Left cardiac atrium (tissue), 4 donors: ENCODE measurements at regions not wholly inside any gene's neighbourhood (a gene's known extent, or its start where the extent isn't known, plus 50 kb on each side); places are given as distances from the start of the nearest gene placed in this dataset.
"Not testable (repeated sequence)": the region's sequence is repeated elsewhere in the genome, so short reads cannot be mapped to it uniquely, and the experiment has no call there.

Source experiments
- ATAC-seq, 2 donors: fragments of 200-7000 bp; cut with Tn5 transposase; one replicate each; pipeline ENCODE4 v1.9.1; 2020; ENCODE audit warnings: mild to moderate bottlenecking in 2 of 2, moderate library complexity in 2 of 2
- DNase-seq: peaks from one replicate; pipeline ENCODE4 v3.0.0-alpha.2; 2020
- intact Hi-C, 2 donors: fragments of 100-400 bp; cut with DNase I; formaldehyde crosslinking; loops; one replicate each; pipeline versions ENCODE4 v1.14.1 to v1.15.1; 2022 to 2023
- donor health status: DM: no; HTN: yes; CAD: no.
- donor health status: DM: no; HTN: yes; CAD: no; lungs with severe emphysema.
- donor health status: DM: yes; HTN: yes; CAD: no.
- donor health status: Dilated cardiomyopathy.

DNA sequence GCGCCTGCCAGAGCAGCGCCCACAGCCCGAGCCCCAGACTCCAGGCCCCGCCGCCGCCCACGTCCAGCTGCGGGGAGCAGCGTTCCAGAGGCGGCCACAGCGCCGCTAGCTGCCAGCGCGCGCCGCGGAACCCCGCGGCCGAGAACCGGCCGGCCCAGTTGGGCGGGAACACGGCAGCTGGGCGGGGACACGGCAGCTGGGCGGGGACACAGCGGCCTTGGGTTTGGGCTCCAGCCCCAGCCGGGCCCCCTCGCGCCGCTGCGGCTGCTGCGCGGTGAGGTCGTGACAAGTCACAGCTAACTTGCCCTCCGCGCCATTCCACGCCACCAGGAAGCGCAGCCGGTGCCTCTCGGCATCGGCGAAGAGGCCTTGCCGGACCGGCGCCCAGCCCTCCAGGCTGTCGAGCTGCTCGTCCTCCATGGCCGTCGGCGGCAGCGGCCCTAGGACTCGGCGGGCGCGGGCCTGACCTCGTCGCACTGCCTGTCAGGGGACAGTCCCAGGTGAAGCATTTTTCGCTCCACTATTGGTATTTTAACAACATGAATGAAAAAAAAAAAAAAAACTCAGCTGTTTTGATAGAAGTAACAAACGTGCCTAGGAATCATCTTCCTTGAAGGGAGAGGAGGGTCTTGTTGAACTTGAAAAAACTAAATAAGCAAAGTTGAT is 56.6 kb upstream of the GOLGA8N start:
- peak; percentile 31 for DNase-seq
- peak; percentile 99 for ATAC-seq
- intact Hi-C loops = not testable (repeated sequence)

GRCh38 chr15:32536057-32536493 is 57.2 kb upstream of the GOLGA8N start:
- peak; percentile 49 to 67 for ATAC-seq
- intact Hi-C loops, DNase-seq: not testable (repeated sequence)

- intact Hi-C loops, ATAC-seq, DNase-seq: not testable (repeated sequence)
These were observed 57.9 kb upstream of the GOLGA8N start for GRCh38 chr15:32535150-32535898.

DNA sequence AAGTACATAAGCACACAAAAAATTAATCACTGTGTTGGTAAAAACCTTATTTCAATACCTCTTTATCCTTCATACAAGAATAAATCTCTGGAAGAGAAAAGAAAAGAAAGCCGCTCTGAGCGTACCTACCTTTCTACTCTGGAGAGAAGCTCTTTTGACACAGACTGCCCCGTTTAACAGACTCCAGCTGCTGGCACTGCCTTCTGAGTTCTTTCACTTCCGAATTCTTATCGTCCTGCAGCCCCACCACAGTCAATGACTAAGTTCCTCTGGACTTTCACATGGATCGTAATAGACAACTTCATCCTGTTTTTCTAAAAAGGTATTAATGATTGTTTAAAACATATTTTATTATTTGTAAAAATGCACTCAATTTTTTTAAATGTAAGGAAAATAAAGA is 67.5 kb upstream of the GOLGA8O start:
- DNase-seq, intact Hi-C loops, ATAC-seq: not testable (repeated sequence)

GRCh38 chr15:32522421-32522820 is 67.0 kb upstream of the GOLGA8O start:
- intact Hi-C loops, ATAC-seq: not testable (repeated sequence)

DNA sequence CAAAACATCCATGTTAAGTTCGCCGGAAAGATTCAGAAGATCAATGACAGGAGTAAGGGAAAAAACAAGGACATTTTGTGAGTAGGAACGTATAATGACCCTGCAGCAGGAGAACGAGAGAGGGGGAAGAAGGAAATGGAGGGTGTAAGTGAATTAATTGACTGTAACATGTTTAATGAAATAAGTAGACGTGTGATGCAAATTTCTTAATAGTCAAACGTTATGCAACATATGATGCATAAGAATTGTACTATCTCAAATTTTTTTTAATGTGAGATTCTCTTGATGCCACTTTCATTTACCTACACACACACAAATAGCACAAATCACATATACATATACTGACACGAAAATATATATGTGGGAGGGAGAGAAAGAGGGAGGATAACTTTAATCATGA is 63.5 kb upstream of the GOLGA8O start:
- ATAC-seq, intact Hi-C loops: not testable (repeated sequence)

More at GRCh38 chr15:32522421-32522820, 67.0 kb upstream of the GOLGA8O start:
- not testable (repeated sequence) for DNase-seq

GRCh38 chr15:32518013-32518412 is 62.6 kb upstream of the GOLGA8O start:
- intact Hi-C loops, DNase-seq: not testable (repeated sequence)
- ATAC-seq = peak in 1 of 2 donors; percentile 47

More for the DNA sequence above, 63.5 kb upstream of the GOLGA8O start:
- not testable (repeated sequence) for DNase-seq

DNA sequence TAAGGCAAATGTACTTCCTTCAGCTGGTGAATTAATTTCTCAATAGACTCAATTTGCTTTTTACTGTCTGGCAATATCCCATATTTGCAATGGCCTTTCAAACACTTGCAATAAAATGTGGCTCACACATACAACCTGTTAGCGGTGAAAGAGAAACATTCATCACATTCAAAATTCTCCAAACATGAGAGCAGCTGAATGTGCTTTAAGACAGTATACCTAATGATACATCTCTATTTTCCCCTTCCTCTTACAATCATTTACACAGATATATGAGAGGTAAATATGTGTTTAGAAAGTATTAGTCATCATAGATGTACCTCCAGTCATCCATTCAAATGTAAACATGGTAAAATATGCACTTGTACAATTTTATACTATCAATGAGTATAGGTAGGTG is 61.5 kb upstream of the GOLGA8O start:
- ATAC-seq, intact Hi-C loops, DNase-seq: not testable (repeated sequence)

DNA sequence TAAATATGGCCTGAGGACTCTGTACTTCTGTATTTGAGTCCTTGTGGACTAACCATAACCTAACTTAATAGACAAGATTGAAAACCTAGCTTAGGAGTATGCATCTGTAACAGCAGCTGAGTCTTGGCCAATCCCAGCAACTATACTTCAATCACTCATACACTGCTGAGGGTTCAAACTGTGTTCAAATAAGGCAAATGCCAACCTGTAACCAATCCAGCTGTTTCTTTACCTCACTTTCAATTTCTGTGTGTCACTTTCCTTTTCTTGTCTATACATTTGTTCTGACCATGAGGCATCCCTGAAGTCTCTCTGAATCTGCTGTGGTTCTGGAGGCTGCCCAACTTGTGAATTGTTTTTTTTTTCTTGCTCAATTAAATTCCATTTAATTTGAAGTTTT is 57.9 kb upstream of the GOLGA8O start:
- intact Hi-C loops, ATAC-seq: not testable (repeated sequence)

GRCh38 chr15:32510027-32510426 is 54.6 kb upstream of the GOLGA8O start:
- DNase-seq, intact Hi-C loops, ATAC-seq: not testable (repeated sequence)

More for the DNA sequence above, 57.9 kb upstream of the GOLGA8O start:
- DNase-seq = not testable (repeated sequence)

- intact Hi-C loops, ATAC-seq, DNase-seq: not testable (repeated sequence)
These were observed 52.6 kb upstream of the GOLGA8O start for GRCh38 chr15:32508081-32508480.

DNA sequence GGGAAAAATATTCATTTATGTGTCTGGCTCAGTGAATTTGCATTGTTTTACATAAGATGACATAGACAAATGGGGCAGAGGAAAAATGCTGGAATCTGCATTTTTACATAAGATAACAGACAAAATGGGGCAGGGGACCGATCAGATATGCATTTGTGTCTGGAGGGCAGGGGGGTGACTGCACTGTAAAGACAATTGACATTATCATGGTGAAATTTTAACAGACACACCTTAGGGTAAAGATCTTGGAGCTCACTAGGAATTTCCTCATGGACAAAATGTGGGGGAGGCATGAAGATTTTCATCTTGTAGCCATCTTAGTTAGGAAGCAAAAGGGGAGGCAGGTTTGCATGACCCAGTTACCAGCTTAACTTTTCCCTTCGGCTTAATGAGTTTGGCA is 51.4 kb upstream of the GOLGA8O start:
- DNase-seq, intact Hi-C loops, ATAC-seq: not testable (repeated sequence)

- not testable (repeated sequence) for ATAC-seq, DNase-seq
These were observed 50.2 kb upstream of the GOLGA8O start for GRCh38 chr15:32505633-32506032.

More at GRCh38 chr15:32505633-32506032, 50.2 kb upstream of the GOLGA8O start:
- intact Hi-C loops = not testable (repeated sequence)
